Prostate gland (tissue), 2 donors: ENCODE measurements at regions not wholly inside any gene's neighbourhood (a gene's known extent, or its start where the extent isn't known, plus 50 kb on each side); places are given as distances from the start of the nearest gene placed in this dataset.
"Not testable (repeated sequence)": the region's sequence is repeated elsewhere in the genome, so short reads cannot be mapped to it uniquely, and the experiment has no call there.

Experiments
- CTCF ChIP-seq, 4 experiments: fragments of 200-600 bp in 2 of 4; fragments of 450-650 bp in 2 of 4; sonication (generic) in 2 of 4; IDR thresholded peaks; 1 replicate in 3 of 4; 2 replicates in 1 of 4; pipeline ENCODE4 v1.5.1; 2016 to 2019; ENCODE audit warnings: antibody characterized with exemption in 4 of 4, mild to moderate bottlenecking in 2 of 4, moderate library complexity in 2 of 4
- POLR2A ChIP-seq: fragments of 450-650 bp; IDR thresholded peaks from one replicate; pipeline ENCODE4 v1.6.1; 2016; ENCODE audit warnings: antibody characterized with exemption, mild to moderate bottlenecking

GRCh38 chr2:66144324-66144723, 290.6 kb upstream of the MEIS1 start:
- not testable (repeated sequence) for TF ChIP-seq POLR2A; CTCF (IDR thresholded peaks at IDR 0.05)
